ENCODE measurements at regions not wholly inside any gene's neighbourhood (a gene's known extent, or its start where the extent isn't known, plus 50 kb on each side); places are given as distances from the start of the nearest gene placed in this dataset.

DNA sequence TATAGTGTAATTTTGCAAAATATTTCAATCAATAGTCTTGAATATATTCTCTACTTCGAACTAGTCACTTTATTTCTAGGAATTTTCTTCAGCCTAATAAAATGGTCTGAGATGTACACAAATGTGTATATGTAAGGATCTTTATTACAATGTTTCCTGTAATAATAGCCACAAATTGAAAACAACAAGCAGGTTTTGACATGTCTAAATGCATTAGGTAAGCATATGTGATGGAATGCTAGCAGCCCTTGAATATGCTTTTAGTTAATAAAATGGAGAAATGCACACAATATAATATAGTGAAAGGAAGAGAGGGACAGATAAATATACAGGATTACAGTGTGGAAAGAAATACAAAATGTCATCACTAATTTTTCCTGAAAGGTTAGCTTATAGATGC lies 196.5 kb upstream of the IRX5 start:
- TF ChIP-seq, protein P1, sequence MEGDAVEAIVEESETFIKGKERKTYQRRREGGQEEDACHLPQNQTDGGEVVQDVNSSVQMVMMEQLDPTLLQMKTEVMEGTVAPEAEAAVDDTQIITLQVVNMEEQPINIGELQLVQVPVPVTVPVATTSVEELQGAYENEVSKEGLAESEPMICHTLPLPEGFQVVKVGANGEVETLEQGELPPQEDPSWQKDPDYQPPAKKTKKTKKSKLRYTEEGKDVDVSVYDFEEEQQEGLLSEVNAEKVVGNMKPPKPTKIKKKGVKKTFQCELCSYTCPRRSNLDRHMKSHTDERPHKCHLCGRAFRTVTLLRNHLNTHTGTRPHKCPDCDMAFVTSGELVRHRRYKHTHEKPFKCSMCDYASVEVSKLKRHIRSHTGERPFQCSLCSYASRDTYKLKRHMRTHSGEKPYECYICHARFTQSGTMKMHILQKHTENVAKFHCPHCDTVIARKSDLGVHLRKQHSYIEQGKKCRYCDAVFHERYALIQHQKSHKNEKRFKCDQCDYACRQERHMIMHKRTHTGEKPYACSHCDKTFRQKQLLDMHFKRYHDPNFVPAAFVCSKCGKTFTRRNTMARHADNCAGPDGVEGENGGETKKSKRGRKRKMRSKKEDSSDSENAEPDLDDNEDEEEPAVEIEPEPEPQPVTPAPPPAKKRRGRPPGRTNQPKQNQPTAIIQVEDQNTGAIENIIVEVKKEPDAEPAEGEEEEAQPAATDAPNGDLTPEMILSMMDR (IDR thresholded peaks at IDR 0.05) = no peak
- no peak for TF ChIP-seq EP300 (IDR thresholded peaks at IDR 0.05)
